LNCaP clone FGC (cell line): ENCODE measurements at regions not wholly inside any gene's neighbourhood (a gene's known extent, or its start where the extent isn't known, plus 50 kb on each side); places are given as distances from the start of the nearest gene placed in this dataset.
A peak's percentile ranks its signal among the peaks of the same experiment; 100 is the strongest.

Source experiments
- DNase-seq: peaks from one replicate; pipeline ENCODE4 v3.0.0-alpha.2; 2011; ENCODE audit warnings: low read depth
- H3K4me3 ChIP-seq: 2 replicates; pipeline ENCODE4 v1.5.1; 2011; ENCODE audit warnings: mild to moderate bottlenecking, low read depth, low read length, control low read depth
- CTCF ChIP-seq: IDR thresholded peaks from 2 replicates; pipeline ENCODE4 v1.5.1; 2012; ENCODE audit warnings: mild to moderate bottlenecking; ENCODE audit not compliant: control insufficient read depth, insufficient read depth; ENCODE audit errors: extremely low read depth

GRCh38 chr3:81303321-81303720 lies 458.1 kb downstream of the GBE1 start:
- TF ChIP-seq CTCF = no peak
- DNase-seq = no peak
- H3K4me3 ChIP-seq = no peak overlapping the region

GRCh38 chr3:81302045-81302444 lies 459.4 kb downstream of the GBE1 start:
- peak; percentile 4 for DNase-seq

GRCh38 chr3:81301230-81301629 lies 460.2 kb downstream of the GBE1 start:
- H3K4me3 ChIP-seq = no peak overlapping the region
- TF ChIP-seq CTCF = no peak
- DNase-seq = no peak

More at GRCh38 chr3:81302045-81302444, 459.4 kb downstream of the GBE1 start:
- H3K4me3 ChIP-seq = no peak overlapping the region
- TF ChIP-seq CTCF = peak; percentile 76

- no peak for TF ChIP-seq CTCF
- DNase-seq = no peak
- no peak overlapping the region for H3K4me3 ChIP-seq
Measured at GRCh38 chr3:81300324-81300927, 461.0 kb downstream of the GBE1 start.

- DNase-seq = no peak
- no peak overlapping the region for H3K4me3 ChIP-seq
- no peak for TF ChIP-seq CTCF
Measured at GRCh38 chr3:81299481-81299880, 462.0 kb downstream of the GBE1 start.

- no peak overlapping the region for H3K4me3 ChIP-seq
- no peak for DNase-seq
- TF ChIP-seq CTCF = no peak
Measured at GRCh38 chr3:81295906-81296577, 465.4 kb downstream of the GBE1 start.

- TF ChIP-seq CTCF = no peak
- H3K4me3 ChIP-seq = no peak overlapping the region
- DNase-seq = no peak
Measured at GRCh38 chr3:81293156-81293555, 468.3 kb downstream of the GBE1 start.
